ENCODE measurements at regions not wholly inside any gene's neighbourhood (a gene's known extent, or its start where the extent isn't known, plus 50 kb on each side); places are given as distances from the start of the nearest gene placed in this dataset.

- no peak for DNase-seq
Observed at GRCh38 chr5:30932273-30933017, 261.0 kb upstream of the CDH6 start.

- no peak for DNase-seq
Observed at GRCh38 chr5:30930736-30931135, 262.8 kb upstream of the CDH6 start.

- no peak for DNase-seq
Observed at GRCh38 chr5:30928956-30929355, 264.5 kb upstream of the CDH6 start.

GRCh38 chr5:30926218-30926617 is 267.3 kb upstream of the CDH6 start:
- DNase-seq, result no peak

- no peak for DNase-seq
Observed at GRCh38 chr5:30921388-30921787, 272.1 kb upstream of the CDH6 start.

- DNase-seq, result no peak
Observed at GRCh38 chr5:30918171-30918570, 275.3 kb upstream of the CDH6 start.

- DNase-seq, result no peak
Observed at GRCh38 chr5:30908356-30908755, 285.1 kb upstream of the CDH6 start.

GRCh38 chr5:30900367-30900766 is 293.1 kb upstream of the CDH6 start:
- no peak for DNase-seq

GRCh38 chr5:30894811-30895210 is 298.7 kb upstream of the CDH6 start:
- DNase-seq, result no peak

- no peak for DNase-seq
Observed at GRCh38 chr5:30891660-30892059, 301.8 kb upstream of the CDH6 start.

GRCh38 chr5:30890377-30890776 is 303.1 kb upstream of the CDH6 start:
- no peak for DNase-seq

- no peak for DNase-seq
Observed at GRCh38 chr5:30880514-30880913, 313.0 kb upstream of the CDH6 start.

GRCh38 chr5:30879887-30880286 is 313.6 kb upstream of the CDH6 start:
- DNase-seq, result no peak

GRCh38 chr5:30878746-30879145 is 314.7 kb upstream of the CDH6 start:
- DNase-seq, result no peak

- no peak for DNase-seq
Observed at GRCh38 chr5:30878296-30878695, 315.2 kb upstream of the CDH6 start.

- DNase-seq, result no peak
Observed at GRCh38 chr5:30874241-30875034, 319.0 kb upstream of the CDH6 start.

- DNase-seq, result no peak
Observed at GRCh38 chr5:30871196-30871595, 322.3 kb upstream of the CDH6 start.

- DNase-seq, result no peak
Observed at GRCh38 chr5:30867711-30868110, 325.8 kb upstream of the CDH6 start.

GRCh38 chr5:30866142-30866541 is 327.3 kb upstream of the CDH6 start:
- no peak for DNase-seq

GRCh38 chr5:30856242-30856641 is 337.2 kb upstream of the CDH6 start:
- DNase-seq, result no peak

GRCh38 chr5:30853158-30853557 is 340.3 kb upstream of the CDH6 start:
- DNase-seq, result no peak

GRCh38 chr5:30850866-30851265 is 342.6 kb upstream of the CDH6 start:
- no peak for DNase-seq

GRCh38 chr5:30849931-30850710 is 343.4 kb upstream of the CDH6 start:
- DNase-seq, result no peak

GRCh38 chr5:30846171-30846570 is 347.3 kb upstream of the CDH6 start:
- no peak for DNase-seq
